ENCODE measurements at regions not wholly inside any gene's neighbourhood (a gene's known extent, or its start where the extent isn't known, plus 50 kb on each side); places are given as distances from the start of the nearest gene placed in this dataset.
"Not testable (repeated sequence)": the region's sequence is repeated elsewhere in the genome, so short reads cannot be mapped to it uniquely, and the experiment has no call there.

DNA sequence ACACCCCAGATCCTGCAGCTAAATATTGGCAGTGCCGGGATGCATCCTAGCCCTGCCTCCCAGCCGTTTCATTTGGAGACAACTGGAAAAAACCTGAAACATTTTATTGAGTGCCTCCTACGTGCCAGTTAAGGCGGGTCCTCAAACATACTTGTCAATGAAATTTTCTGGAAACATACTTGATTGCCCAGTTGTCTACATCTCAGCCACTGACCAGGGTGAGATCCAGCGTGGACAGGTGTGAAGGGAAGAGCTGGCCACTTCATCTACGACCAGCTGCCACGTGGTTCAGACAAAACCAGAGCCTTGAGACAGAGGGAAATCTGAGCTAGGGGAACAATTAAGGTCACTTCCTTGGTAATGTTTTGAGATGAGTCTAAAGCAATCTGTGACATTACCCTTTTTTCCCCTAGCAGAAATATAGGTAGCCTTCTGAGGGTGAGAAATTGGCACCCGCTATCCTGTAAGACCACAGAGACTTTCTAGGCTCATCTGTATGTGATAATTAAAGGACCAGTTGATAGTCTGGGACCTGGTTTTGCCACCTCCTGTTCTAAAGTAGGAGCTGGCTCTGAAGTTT lies 116.3 kb upstream of the MTHFD1L start:
- TF ChIP-seq ZNF274 (IDR thresholded peaks at IDR 0.05; ENCODE audit: low read depth, low read length), result no peak
- no peak overlapping the region for H3K4me3 ChIP-seq (ENCODE audit: low read length)

DNA sequence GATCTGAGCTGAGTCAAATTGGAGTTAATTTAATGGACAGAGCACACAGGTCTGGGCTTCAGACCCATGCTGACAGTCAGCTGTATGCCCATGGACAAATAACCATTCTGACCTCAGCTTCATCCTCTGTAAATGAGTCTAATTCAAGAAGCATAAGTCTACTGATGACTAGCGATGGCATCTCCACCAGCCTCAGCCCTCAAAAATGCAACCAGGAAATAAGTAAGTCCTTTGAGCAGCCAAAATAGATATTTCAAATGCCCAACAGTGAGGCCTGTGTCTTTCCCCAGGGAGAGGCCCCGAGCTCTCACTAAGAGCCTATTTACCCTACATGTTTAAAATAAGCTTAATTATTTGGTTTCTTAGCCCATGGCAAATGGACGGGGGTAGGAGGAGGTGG lies 114.2 kb upstream of the MTHFD1L start:
- no peak for TF ChIP-seq ZNF274 (IDR thresholded peaks at IDR 0.05; ENCODE audit: low read depth, low read length)
- H3K4me3 ChIP-seq (ENCODE audit: low read length), result no peak overlapping the region

DNA sequence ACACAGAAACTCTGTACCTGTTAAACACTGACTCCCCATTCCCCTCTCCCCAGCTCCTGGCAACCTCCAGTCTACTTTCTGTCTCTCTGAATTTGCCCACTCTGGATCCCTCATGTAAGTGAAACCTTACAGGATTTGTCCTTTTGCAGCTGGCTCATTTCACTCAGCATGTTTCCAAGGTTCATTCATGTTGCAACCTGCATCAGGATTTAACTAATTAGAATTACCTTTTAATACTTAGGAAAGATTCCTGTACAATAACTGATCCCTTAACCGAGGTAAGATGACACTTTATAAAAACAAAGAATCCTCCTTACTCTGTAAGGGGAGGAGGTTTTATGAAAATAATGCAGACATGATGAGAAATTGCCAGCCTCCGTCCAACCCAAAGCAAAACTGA lies 113.1 kb upstream of the MTHFD1L start:
- no peak overlapping the region for H3K4me3 ChIP-seq (ENCODE audit: low read length)
- TF ChIP-seq ZNF274 (IDR thresholded peaks at IDR 0.05; ENCODE audit: low read depth, low read length), result no peak

DNA sequence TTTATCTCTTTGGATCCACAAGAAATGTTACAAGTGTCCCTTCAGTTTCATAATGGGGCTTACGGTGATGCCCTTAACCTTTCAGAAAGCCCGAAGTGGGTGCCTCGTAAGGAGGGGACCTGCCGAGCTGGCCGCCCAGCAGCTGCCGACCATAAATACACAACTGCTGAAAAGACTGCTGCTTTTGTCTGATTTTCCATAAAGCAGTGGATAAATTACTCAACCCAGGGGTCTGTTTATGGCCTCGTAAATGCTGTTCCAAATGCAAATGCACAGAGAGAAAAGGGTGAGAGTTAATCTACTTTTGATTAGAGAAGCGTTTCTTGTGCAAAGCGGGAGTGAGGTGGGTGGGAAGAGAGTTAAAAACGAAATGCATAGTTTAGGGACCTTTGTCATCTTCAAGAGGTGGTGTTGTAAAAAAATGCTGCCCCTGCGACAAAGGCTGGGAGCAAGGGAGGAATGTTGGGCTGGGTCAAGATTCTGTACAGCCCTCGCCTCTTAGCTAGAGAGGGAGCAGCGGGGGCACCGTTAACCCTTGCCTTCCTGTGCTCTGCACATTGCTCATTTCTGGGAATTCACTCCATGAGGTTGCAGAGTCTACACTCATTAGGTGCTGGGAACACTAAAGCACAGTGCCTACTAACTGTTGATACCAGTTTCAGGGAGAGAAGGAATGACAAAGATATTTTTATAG lies 112.0 kb upstream of the MTHFD1L start:
- TF ChIP-seq ZNF274 (IDR thresholded peaks at IDR 0.05; ENCODE audit: low read depth, low read length), result no peak
- H3K4me3 ChIP-seq (ENCODE audit: low read length), result no peak overlapping the region

DNA sequence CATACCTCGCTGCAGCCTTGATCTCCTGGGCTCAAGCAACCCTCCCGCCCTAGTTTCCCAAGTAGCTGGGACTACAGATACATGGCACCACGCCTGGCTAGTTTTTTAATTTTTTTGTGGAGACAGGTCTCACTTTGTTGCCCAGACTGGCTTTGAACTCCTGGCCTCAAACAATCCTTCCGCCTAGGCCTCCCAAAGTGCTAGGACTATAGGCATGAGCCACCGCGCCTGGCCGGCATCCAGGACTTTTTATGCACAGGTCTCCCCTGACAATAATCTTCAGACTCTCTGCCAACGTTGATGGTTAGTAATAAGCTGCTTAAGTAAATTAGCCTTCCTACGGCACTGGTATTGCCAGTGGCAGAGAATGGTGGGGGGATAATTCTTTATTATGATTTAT lies 110.5 kb upstream of the MTHFD1L start:
- no peak for TF ChIP-seq ZNF274 (IDR thresholded peaks at IDR 0.05; ENCODE audit: low read depth, low read length)

DNA sequence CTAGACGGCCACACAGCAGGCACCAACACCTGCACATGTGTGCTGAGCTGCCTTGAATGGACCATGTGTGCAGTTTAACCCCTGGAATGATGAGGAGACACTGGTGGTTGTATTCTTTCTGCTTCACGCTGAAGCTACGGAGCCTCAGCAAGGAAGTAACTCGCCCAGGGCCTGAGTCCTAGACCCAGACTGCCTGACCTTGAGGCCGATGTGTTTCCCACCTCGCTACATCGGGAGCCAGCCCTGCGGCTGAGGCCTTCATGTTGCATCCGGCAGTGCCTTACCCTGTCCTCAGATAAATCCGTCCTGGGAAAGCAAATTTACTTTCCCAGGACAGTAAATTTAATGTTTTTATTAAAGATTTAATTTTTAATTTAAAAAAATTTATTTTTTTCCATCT lies 110.0 kb upstream of the MTHFD1L start:
- no peak for TF ChIP-seq ZNF274 (IDR thresholded peaks at IDR 0.05; ENCODE audit: low read depth, low read length)
- no peak overlapping the region for H3K4me3 ChIP-seq (ENCODE audit: low read length)

More for the DNA sequence above, 110.5 kb upstream of the MTHFD1L start:
- no peak overlapping the region for H3K4me3 ChIP-seq (ENCODE audit: low read length)

DNA sequence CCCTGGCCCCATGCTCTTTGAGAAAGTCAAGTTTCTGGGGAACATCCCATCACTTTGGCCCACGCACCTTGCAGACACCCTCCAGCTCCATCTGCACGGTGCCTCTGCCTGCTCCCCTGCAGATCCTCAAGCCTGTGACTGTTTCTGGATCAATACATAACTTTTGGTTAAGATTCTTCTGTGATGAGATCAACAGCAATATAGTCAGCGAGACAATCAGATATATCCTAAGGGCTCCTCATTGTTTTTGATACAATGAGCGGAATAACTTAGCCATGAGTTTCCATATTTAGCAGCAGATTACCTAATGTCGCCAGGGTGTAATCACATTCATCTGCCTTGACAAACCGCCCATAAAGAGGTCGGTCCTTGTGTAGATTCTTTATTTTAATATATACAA lies 109.3 kb upstream of the MTHFD1L start:
- H3K4me3 ChIP-seq (ENCODE audit: low read length), result no peak overlapping the region
- TF ChIP-seq ZNF274 (IDR thresholded peaks at IDR 0.05; ENCODE audit: low read depth, low read length), result no peak

DNA sequence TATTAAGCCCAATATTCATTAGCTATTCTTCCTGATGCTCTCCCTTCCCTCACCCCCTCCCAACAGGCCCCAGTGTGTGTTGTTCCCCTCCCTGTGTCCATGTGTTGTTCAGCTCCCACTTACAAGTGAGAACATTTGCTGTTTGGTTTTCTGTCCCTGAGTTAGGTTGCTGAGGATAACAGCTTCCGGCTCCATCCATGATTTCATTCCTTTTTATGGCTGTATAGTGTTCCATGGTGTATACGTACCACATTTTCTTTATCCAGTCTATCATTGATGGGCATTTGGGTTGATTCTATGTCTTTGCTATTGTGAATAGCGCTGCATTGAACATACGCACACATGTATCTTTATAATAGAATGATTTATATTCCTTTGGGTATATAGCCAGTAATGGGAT lies 107.7 kb upstream of the MTHFD1L start:
- H3K4me3 ChIP-seq (ENCODE audit: low read length), result not testable (repeated sequence)

DNA sequence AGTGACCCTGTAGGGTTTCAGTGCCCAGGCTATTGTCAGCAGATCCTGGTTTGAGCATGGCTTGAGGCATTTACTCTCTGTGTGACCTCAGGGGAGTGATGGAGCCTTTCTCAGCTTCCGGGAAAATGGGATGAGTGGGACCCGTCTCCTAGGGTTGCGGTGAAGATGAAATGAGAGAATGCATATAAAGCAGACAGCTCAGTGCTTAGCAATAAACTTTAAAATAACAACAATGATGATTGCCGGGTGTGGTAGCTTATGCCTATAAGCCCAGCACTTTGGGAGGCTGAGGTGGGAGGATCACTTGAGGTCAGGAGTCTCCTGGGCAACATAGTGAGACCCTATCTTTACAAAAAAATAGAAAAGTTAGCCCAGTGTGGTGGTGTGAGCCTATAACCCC lies 106.0 kb upstream of the MTHFD1L start:
- no peak overlapping the region for H3K4me3 ChIP-seq (ENCODE audit: low read length)
- TF ChIP-seq ZNF274 (IDR thresholded peaks at IDR 0.05; ENCODE audit: low read depth, low read length), result no peak

DNA sequence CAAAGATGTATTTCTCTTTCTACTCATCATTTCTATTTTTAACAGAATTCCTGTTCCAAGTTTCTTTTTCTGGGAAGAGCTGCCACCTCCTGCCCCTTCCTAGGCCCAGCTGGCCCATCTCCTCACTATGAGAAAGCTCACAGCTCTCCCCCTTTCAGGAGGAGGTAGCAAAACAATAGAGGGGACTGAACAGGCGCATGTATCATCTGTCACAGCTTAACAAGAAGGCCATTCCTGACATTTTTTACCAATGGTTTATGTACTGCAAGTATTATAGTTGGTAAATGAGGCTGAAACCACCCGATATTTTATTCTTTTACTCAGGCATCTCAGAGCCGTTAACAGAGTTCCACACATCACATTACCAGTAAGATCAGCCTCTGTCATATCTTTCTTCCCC lies 103.7 kb upstream of the MTHFD1L start:
- H3K4me3 ChIP-seq (ENCODE audit: low read length), result no peak overlapping the region
- TF ChIP-seq ZNF274 (IDR thresholded peaks at IDR 0.05; ENCODE audit: low read depth, low read length), result no peak

DNA sequence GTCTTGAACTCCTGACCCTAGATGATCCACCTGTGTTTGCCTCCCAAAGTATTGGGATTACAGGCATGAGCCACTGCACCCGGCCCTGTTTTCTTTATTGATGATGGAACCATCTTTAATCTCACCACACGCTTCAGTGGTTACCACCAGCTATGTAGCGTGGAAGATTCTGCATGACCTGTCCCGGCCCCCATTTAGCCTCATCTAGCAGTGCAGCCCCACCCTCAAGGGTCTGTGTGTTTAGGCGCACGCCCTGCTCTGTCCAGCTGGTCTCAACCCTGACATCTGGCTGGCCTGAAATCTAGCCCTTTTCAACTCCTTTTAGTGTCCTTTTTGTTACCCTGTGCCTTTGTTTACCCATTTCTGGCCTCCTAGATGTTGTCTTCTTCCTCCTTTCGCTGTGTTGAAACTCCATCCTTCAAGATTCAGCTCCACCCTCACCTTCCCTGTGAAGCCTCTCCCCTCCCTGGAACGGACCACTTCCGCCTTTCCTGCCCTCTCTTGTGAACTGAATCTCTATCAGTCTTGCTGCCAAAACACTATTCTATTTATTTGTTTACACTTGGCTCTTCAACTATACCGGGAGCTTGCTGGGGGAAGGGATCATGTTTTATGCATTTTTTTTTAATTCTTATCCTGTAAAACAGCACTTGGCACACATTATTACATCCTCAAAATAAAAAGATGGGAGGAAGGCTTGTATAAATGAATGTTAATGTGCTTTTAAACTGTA lies 101.0 kb upstream of the MTHFD1L start:
- H3K4me3 ChIP-seq (ENCODE audit: low read length), result peak overlapping the region; percentile 22; the same call in 1 of the 2 replicates
- TF ChIP-seq ZNF274 (IDR thresholded peaks at IDR 0.05; ENCODE audit: low read depth, low read length), result no peak

DNA sequence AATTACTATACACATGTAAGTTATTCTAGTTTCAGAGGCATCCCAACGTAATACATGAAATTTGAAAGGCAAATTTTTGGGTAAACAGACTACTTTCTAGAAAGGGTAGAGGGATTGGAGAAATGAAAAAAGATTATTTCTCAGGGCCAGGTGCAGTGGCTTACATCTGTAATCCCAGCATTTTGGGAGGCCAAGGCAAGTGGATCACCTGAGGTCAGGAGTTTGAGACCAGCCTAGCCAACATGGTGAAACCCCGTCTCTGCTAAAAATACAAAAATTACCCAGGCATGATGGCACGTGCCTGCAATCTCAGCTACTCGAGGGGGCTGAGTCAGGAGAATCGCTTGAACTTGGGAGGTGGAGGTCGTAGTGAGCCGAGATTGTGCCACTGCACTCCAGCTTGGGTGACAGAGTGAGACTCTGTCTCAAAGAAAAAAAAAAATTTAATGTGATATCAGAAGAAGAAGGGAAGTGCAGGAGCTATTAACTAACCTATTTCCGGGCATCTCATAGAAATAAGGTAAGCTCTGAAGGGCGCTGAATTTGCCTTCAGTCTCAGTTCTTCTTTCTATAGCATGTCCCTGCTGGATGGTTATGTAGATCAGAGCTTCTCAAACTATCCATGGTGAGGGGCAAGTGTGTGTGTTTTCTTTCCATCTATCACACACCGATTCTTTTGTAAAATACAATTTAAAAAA lies 100.3 kb upstream of the MTHFD1L start:
- TF ChIP-seq ZNF274 (IDR thresholded peaks at IDR 0.05; ENCODE audit: low read depth, low read length), result no peak
- H3K4me3 ChIP-seq (ENCODE audit: low read length), result peak overlapping the region; percentile 14; the same call in 1 of the 2 replicates

DNA sequence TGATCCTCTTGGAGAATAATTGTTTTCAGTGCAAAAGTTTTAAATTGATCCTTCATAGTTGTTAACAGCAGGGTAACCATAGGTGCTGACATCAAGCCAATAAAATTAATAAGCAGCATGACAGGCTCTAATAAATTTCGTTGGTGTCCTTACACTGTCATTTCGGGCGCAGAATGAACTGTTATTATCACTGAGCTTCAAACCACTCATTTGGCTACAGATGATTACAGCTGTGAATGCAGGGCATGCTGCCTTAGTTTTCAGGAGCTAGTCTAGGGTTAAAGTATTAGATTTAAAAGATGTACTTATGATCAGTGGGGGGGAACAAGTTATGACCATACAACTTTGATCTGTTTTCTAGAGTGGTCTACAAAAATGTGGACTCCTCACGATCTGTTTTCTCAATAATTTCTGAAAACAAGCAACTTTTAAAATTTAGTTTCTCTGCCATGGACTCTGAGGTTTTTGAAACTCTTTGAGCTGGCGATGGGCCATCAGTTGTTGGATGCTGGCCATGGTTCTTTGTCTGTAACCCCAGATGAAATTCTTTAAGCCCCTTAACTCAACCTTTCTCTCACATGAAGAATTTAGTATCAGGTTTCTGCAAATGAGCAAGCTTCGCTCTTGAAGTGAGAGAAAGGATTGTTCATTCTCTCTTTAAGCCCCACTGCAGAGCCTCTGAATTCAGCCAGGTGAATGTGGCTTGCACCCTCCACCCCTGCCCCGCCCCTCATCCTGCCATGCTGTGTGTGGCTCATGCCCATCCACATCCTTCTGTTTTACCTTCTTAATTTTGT lies 99.1 kb upstream of the MTHFD1L start:
- no peak for TF ChIP-seq ZNF274 (IDR thresholded peaks at IDR 0.05; ENCODE audit: low read depth, low read length)
- no peak overlapping the region for H3K4me3 ChIP-seq (ENCODE audit: low read length)

DNA sequence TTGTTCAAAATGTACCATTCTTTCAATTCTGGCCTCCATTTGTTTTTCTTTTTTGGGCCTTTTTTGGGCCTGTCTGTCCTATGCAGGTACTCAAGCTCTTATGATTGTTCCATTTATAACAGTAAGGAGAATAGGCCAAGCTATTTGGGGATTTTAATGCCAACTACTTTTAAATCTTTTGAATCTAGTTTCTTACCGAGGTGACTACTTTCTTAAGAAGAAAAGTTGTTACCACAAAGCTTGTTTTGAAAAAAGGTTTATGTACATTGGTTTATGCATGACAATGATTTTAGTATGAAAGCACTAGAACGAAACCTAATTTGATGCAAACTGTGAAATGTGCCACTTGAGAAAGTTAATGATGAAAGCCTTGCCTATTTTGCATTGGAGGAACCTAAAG lies 98.3 kb upstream of the MTHFD1L start:
- H3K4me3 ChIP-seq (ENCODE audit: low read length), result no peak overlapping the region
- no peak for TF ChIP-seq ZNF274 (IDR thresholded peaks at IDR 0.05; ENCODE audit: low read depth, low read length)

Data from GM08714 (cell line).